Erythroblast (primary cell): ENCODE measurements at regions not wholly inside any gene's neighbourhood (a gene's known extent, or its start where the extent isn't known, plus 50 kb on each side); places are given as distances from the start of the nearest gene placed in this dataset.

Source experiments
- DNase-seq, 2 experiments: peaks; one replicate each; lab custom pipeline; 2025; lab: John Stamatoyannopoulos, UW
- GATA1 ChIP-seq: IDR thresholded peaks from 2 replicates; pipeline ENCODE4 v1.6.1; 2011; ENCODE audit warnings: low read depth, mild to moderate bottlenecking, control low read depth, low read length, moderate library complexity
- POLR2A ChIP-seq: IDR thresholded peaks from 2 replicates; pipeline ENCODE4 v1.6.1; 2011; ENCODE audit warnings: mild to moderate bottlenecking, low read length

DNA sequence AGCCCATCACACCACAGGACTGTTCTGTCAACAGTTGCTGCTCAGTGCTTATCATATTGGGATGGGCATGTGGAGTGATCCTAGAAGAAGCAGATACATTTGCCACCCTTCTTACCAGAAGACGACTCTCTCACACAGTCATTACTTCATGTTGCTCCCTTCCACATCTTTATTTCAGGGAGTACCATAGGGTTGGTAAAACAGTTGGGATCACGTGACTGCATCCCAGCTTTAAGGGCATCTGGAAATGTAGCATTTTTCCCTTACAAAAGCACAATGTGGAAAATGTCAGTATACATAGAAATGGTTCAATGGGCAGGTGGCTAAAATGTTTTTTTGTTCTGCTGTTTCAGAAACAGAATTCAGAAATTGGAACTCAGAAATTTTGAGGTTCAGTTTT is 791.0 kb downstream of the OTOL1 start:
- no peak for TF ChIP-seq POLR2A
- TF ChIP-seq GATA1 = no peak
- no peak for DNase-seq

DNA sequence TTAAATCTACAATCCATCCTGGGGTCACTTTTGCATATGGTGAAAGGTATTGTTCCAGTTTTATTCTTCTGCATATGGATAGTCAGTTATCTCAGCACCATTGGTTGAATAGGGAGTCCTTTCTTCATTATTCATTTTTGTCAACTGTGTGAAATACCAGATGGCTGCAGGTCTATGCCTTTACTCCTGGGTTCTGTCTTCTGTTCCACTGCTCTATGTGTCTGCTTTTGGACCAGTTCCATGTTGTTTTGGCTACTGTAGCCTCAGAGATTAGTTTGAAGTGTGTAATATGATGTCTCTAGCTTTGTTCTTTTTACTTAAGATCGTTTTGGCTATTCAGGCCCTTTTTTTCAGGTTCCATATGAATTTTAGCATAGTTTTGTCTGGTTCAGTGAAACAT is 795.8 kb downstream of the OTOL1 start:
- DNase-seq = no peak
- TF ChIP-seq POLR2A (no peak), GATA1 (no peak)

DNA sequence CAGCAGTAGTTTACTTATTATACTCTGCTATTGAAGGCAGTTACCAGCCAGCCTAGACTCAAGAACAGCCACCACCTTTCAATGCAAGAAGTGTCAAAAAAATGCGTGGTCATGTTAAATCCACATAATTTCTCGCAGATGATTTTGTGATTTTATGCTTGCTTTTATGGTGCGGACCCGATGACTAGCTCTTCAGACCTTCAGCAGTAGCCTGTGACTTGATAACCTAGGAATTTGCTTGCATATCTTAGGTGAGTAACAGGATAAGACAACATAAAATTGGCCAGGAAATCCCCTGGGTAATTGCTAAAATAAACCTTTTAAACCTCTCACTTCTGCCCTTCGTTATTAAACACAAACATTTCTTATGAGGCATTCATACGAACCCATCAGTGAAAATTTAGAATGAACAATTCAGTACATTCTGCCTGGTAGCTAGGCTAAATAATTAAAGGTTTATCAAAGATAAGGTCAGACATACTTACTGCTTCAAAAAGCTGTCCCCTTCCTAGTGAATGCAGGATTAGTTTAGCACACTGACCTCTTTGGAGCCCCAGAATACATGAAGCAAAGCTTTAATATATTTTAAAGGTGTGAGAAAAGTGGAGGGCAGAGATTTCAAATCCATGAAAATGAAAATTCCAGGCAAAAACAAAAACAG is 798.8 kb downstream of the OTOL1 start:
- DNase-seq = no peak

DNA sequence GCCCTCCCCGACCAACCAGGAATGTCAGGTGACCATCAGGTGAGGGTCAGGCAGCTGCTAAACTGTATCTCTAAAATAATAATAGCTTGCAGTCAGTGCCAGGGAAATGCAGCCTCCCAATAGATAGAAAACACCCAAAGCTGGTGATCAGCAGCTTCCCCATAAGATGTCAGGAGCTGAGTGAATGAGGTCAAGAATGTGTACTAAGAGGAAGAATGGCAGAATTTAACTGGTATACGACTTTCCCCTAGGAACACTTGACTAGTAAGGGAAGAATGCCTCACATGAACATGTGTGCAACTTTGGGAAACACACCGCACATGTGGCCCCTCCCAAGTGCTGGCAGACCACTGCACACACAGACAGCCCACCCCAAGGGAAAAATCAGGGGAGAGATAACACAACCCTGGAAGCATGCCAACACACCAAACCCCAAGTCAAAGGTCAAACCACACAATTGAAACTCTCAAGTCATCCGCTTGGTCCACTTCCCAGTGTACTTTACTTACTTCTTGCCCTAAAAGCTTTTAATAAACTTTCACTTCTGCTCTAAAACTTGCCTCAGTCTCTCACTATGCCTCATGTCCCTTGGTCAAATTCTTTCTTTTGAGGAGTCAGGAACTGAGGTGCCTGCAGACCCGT is 806.5 kb downstream of the OTOL1 start:
- no peak for DNase-seq

More for the DNA sequence above, 798.8 kb downstream of the OTOL1 start:
- no peak for TF ChIP-seq POLR2A
- no peak for TF ChIP-seq GATA1

DNA sequence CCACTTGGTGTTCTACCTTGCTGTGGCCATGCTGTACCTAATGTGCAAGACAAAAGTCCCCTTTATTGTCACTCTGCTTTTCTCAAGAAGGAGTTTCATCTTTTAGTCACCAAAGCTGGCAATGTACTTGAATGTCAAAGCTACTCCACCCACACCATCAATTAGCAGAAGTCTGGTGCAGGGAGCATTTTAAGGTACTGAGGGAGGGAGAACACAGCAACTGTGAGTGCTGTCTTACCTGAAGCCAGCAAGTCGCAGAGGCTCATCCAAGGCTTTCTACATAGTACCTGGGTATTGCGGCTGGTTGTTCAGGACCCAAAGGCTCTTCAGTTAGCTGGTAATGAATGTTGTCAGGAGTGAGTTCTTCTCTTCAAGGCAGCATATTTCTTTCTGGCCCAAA is 820.4 kb downstream of the OTOL1 start:
- no peak for TF ChIP-seq POLR2A
- TF ChIP-seq GATA1 = no peak
- no peak for DNase-seq

More for the DNA sequence above, 806.5 kb downstream of the OTOL1 start:
- TF ChIP-seq GATA1 (no peak), POLR2A (no peak)

- DNase-seq = no peak
Measured at GRCh38 chr3:162328649-162329048, 832.0 kb downstream of the OTOL1 start.

GRCh38 chr3:162329514-162329913 is 832.9 kb downstream of the OTOL1 start:
- DNase-seq = no peak
- TF ChIP-seq GATA1 = no peak
- TF ChIP-seq POLR2A = no peak

More at GRCh38 chr3:162328649-162329048, 832.0 kb downstream of the OTOL1 start:
- TF ChIP-seq GATA1 = no peak
- TF ChIP-seq POLR2A = no peak

DNA sequence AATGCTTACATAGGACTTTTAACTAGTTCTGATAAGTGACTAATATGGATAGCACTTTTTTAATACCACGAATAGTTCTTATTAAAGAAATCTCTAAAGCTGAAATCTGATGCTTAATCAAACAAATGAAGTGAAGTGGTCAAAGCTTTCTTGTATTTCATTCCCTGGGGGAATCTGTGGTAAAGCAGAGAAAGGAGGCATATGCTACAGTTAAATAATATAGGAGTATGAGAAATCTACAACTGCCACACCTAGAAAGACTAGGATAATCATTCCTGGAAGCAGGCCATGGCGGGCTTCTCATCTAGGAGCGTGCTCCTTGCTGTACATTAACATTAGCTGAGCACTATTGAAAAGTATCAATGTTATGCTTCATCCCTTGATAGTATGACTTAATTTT is 835.7 kb downstream of the OTOL1 start:
- DNase-seq = no peak
- no peak for TF ChIP-seq POLR2A
- no peak for TF ChIP-seq GATA1

GRCh38 chr3:162334537-162334936 is 837.9 kb downstream of the OTOL1 start:
- TF ChIP-seq GATA1 = no peak
- no peak for TF ChIP-seq POLR2A
- no peak for DNase-seq

DNA sequence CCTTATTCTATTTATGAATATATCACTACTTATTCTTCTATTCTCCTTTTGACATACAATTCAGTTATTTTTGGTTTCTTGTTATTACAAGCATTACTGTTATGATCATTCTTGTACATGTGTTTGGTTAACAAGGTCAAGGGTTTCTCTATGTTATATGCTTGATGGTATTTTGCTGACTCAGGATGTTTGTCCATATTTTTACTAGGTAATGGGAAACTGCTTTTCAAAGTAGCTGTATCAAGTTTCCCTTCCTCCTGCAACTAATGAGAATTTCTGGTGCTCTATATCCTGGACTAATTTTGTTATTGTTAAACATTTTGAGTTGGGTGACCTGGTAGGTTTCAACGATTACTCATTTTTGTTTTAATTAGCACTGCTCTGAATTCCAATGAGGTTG is 841.0 kb downstream of the OTOL1 start:
- no peak for TF ChIP-seq POLR2A
- no peak for TF ChIP-seq GATA1
- no peak for DNase-seq

DNA sequence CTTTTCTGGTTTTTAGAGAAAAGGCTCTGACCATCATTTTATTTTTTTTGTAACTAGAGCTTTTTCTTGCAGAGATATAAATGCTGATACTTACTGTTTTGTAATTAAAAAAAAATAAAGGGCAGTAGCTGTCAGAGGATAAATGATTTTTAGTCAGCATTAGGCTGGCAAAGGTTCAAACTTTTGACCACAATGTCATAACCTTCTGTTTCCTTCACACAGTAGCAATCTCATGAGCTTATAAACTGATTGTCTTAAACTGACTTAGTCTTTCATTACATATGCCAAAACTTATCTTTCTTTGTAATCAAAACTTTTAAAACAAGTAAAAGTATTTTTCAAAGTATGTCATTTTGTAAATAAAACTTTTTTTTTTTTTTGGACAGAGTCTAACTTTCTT is 841.9 kb downstream of the OTOL1 start:
- DNase-seq = no peak
- TF ChIP-seq POLR2A (no peak), GATA1 (no peak)

DNA sequence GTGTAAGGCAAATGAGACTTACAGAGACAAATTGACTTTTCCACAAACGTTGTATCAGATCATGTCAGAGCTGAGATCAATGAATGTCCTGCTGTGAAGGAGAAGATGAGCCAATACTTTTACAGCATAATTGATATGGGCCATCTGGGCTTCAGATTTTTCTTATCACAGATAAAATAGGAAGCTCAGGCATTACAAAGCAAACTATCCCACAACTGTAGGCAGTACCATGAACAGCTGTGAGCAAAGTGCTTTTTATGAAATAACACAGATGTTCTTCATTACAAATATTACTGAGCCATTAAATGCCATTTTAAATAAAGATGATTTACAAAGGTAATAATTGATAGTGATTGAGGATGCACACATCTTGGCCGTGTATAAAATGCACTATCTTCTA is 852.3 kb downstream of the OTOL1 start:
- no peak for DNase-seq
- no peak for TF ChIP-seq GATA1
- no peak for TF ChIP-seq POLR2A

GRCh38 chr3:162353414-162353813 is 856.8 kb downstream of the OTOL1 start:
- TF ChIP-seq GATA1 = no peak
- no peak for TF ChIP-seq POLR2A
- DNase-seq = no peak

DNA sequence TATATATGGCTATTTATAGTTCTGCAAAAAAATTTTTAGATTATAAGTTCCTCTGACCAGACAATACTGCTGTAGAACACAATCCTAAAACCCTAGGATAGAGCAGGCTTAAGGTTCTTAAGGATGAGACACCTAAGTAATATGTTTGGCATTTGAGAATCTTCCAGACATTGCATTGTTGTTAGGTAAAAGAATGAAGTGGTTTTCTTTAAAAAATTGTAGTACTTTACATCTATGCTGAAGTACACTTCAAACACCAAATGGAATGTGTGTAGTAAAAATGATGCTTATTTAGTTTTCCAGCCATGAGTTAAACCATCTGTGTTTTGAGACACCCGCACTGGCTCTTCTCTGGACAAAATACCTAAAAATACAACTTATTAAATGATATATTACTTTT is 857.7 kb downstream of the OTOL1 start:
- no peak for DNase-seq
- TF ChIP-seq GATA1 (no peak), POLR2A (no peak)

DNA sequence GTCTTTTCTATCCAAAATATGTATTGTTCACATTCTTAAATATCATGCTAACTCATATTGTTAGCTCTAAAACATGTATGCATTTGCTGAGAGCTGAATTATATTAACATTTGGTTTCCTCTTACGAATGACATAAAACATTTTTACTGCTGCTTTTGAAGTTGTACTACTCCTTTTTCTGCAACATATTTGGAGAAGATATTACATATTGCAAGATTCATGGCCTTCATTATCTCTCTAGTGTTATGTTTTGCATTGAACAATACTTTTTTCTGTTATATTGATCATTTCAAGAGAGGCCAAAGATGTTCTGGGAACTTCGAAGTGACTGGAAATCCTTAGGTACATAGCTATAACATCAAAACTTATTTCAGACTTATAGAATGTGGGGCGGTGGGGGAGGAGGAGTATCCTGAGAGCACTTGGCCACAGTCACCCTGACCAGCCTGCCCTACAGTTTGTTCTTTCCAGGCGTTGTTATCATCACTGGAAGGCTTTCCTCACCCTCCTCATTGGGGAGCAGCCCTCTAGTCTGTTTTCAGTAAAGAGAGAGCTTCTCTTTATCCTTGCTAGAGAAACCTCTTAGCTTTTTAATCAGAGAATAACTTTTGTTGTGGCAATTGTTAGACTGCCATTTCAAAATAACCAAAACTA is 868.6 kb downstream of the OTOL1 start:
- TF ChIP-seq GATA1 (no peak), POLR2A (no peak)
- no peak for DNase-seq
